HUES64 (cell line): ENCODE measurements at regions not wholly inside any gene's neighbourhood (a gene's known extent, or its start where the extent isn't known, plus 50 kb on each side); places are given as distances from the start of the nearest gene placed in this dataset.
"Not testable (repeated sequence)": the region's sequence is repeated elsewhere in the genome, so short reads cannot be mapped to it uniquely, and the experiment has no call there.

Source experiments
- H3K27ac ChIP-seq: 2 replicates; pipeline ENCODE4 v1.7.0; 2013; ENCODE audit warnings: low read depth, low read length, inconsistent platforms
- H3K27me3 ChIP-seq: 2 replicates; pipeline ENCODE4 v1.6.1; 2013; ENCODE audit warnings: mild to moderate bottlenecking, low read length; ENCODE audit not compliant: insufficient read depth
- H3K36me3 ChIP-seq: 2 replicates; pipeline ENCODE4 v1.6.1; 2013; ENCODE audit warnings: mild to moderate bottlenecking, low read length; ENCODE audit not compliant: insufficient read depth
- H3K4me1 ChIP-seq: 2 replicates; pipeline ENCODE4 v1.6.1; 2013; ENCODE audit warnings: mild to moderate bottlenecking, low read length, moderate library complexity; ENCODE audit not compliant: insufficient read depth
- H3K4me3 ChIP-seq: 2 replicates; pipeline ENCODE4 v1.5.1; 2013; ENCODE audit warnings: mild to moderate bottlenecking, low read length, moderate library complexity
- H3K9ac ChIP-seq: 2 replicates; pipeline ENCODE4 v1.6.1; 2013; ENCODE audit warnings: mild to moderate bottlenecking, low read depth, low read length
- H3K9me3 ChIP-seq: 2 replicates; pipeline ENCODE4 v1.6.1; 2013; ENCODE audit warnings: low read depth, low read length; ENCODE audit not compliant: insufficient read depth
- WGBS: fragments of 150-250, 120-280 bp; methylation state at CpG from one replicate; pipeline ENCODE4 v1.1.7; 2013; ENCODE audit warnings: missing lambda C conversion rate; 5-methylcytosine and 5-hydroxymethylcytosine counted together

DNA sequence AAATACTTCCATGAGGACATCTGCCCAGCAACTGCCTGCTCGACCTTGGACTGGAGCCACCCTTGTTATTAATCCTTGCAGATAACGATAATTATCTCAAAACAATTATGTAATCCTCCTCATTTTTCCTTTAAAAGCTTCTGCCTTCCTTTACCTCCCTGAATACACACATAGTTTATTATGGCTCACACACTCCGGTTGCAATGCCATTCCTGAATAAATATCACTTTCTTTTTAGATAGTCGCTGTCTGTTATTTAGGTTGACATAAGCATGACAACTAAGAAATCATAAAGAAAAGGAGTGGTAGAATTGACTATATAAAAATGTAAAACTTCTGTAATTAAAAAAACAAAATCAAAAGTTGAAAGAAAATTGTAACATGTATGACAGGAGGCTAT is 64.8 kb downstream of the B4GALT7 start:
- not testable (repeated sequence) for H3K9ac ChIP-seq, H3K9me3 ChIP-seq, H3K27me3 ChIP-seq, H3K27ac ChIP-seq, H3K4me1 ChIP-seq, H3K4me3 ChIP-seq, H3K36me3 ChIP-seq
- 94% methylated on average over 2 of the region's 4 CpGs for WGBS

DNA sequence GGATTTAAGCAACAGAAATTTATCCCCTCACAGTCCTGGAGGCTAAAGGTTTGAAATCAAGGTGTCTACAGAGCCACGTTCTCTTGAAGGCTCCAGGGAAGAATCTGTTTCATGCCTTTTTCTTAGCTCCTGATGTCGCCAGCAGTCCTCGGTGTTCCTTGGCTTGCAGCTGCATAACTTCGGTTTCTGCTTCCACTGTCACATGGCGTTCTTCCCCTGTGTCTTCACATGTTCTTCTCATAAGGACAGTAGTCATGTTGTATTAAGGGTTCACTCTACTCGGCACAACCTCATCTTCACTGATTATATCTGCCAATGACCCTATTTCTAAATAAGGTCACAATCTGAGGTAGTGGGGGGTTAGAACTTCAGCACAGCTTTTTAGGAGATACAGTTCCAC is 65.2 kb downstream of the B4GALT7 start:
- H3K4me3 ChIP-seq, H3K9me3 ChIP-seq, H3K9ac ChIP-seq, H3K27me3 ChIP-seq, H3K36me3 ChIP-seq, H3K27ac ChIP-seq, H3K4me1 ChIP-seq: not testable (repeated sequence)
- WGBS, result no CpG with 5 or more reads among the region's 6 CpGs

DNA sequence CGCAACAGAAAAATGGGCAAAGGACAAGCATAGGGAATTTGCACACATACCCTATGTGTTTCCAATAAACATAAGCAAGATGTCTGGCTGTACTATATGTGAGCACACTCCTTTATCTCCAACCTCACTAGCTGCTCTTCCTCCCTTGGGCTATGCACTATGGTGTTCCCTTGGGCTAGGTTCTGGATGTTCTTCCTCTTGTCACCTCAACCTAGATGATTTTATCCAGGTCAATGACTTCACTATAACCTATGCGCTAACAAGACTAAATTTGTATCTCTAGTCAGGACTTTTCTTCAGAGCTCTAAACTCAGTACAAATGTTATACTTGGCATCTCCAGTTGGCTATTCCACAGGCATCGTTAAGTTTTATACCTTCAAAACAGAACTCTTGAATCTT is 66.0 kb downstream of the B4GALT7 start:
- H3K9ac ChIP-seq, H3K9me3 ChIP-seq, H3K4me1 ChIP-seq, H3K4me3 ChIP-seq, H3K27me3 ChIP-seq, H3K27ac ChIP-seq, H3K36me3 ChIP-seq: not testable (repeated sequence)
- 80% methylated on average over 1 of the region's 3 CpGs for WGBS

DNA sequence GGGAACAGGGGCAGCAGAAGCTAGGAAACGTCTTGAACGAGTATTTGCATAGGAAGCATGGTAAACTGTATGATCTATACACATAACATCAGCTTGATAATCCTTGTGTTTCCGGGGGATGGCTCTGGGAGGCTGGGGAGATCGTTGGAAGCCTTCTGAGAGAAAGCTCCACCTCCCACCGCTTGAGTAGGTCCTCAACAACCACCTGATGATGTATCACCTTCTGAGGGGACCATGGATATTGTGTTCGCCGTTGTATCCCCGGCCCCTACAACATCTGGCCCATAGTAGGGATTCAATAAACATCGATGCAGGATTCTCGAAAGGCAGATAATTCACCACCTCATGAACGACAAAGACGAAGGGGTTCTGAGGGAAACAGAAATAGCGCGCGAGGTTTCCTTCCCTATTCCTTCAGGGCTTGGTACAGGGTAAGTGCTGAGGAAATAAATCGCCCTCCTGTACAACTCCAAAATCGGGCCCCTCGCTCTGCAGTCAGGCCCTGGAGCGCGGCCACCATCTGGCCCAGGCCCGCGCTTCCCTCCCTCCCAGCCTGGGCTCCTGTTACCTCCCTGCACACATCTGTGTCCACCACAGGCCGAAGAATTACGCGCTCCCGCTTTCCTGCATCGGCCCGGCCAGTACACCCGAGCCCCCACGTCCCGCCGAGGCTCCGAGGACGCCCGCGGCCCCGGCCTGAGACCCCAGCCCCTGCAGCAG is 71.3 kb downstream of the B4GALT7 start:
- not testable (repeated sequence) for H3K27ac ChIP-seq, H3K9me3 ChIP-seq, H3K27me3 ChIP-seq, H3K36me3 ChIP-seq, H3K9ac ChIP-seq, H3K4me1 ChIP-seq
- 73% methylated on average over 5 of the region's 37 CpGs for WGBS
- peak overlapping the region; percentile 46 for H3K4me3 ChIP-seq

DNA sequence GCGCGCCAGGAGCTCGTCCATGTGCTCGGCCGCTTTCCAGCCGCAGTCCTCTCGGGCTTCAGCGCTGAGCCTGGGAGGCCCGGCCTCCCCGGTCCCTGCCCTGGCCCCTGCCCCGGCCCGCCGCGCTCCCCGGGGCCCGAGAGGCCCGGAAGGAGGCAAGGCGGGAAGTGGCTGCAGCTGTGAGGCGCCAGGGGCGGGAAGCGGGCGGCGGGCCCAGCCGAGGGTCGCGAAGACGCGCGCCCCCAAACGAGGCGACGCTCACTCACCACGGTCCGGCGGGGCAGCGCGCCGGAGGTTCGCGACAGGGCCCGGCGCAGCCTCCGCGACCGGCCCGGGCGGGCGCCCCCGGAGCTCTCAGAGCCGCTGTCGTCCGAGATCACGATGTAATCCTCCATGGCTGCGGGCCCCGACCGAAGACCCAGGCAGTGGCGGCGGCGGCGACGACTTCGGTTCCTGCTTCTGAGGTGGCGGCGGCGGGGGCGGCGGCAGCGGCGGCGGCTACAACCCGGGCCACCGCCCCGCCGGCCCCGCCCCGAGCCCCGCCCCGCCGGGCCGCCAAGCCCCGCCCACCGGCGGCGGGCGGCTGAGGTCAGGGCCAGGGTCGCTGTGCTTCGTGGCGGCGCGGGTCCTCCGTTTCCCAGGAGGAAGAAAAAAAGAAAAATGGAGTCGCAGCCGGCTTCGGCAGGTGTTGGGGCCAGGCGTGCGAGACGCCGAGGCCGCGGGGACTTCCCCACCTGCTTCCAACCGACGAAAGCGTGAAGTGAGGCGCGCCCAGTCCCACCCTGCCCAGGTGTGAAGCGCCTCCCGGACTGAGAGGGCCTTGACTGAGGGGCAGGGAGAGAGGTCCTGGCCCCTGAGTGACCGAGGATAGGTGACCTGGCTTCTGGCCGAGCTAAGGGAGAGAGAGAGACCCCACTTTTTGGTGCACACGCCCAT is 72.1 kb downstream of the B4GALT7 start:
- H3K27me3 ChIP-seq, H3K4me1 ChIP-seq, H3K9me3 ChIP-seq, H3K36me3 ChIP-seq, H3K27ac ChIP-seq: not testable (repeated sequence)
- Histone ChIP-seq H3K9ac (0 out of 2 replicates have a peak overlapping the region, but pooled peaks have one; percentile 31), H3K4me3 (peak overlapping the region; percentile 46)
- 3% methylated on average over 54 of the region's 110 CpGs for WGBS
